ENCODE measurements at regions not wholly inside any gene's neighbourhood (a gene's known extent, or its start where the extent isn't known, plus 50 kb on each side); places are given as distances from the start of the nearest gene placed in this dataset.

DNA sequence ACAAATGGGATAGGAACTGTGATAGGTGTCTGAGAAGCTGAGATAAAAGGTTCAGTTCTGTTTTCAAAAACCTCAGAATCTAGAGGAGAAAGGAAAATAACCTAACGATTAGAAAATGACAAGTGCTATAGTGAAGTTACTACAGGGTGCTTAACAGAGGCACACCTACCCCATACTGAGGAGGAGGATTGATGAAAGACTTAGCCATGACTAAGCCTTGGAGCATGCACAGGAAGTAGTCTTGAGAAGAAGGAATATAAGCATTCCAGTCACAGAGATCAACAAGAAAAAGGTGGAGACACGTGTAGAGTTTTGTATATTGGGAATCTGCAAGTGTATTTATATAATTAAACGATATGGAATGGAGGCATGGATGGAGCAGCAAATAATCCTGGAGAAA is 1225.5 kb upstream of the CELF2 start:
- no peak overlapping the region for H3K4me3 ChIP-seq
- DNase-seq, result no peak
- H3K27ac ChIP-seq, result no peak overlapping the region
- TF ChIP-seq, protein P1, sequence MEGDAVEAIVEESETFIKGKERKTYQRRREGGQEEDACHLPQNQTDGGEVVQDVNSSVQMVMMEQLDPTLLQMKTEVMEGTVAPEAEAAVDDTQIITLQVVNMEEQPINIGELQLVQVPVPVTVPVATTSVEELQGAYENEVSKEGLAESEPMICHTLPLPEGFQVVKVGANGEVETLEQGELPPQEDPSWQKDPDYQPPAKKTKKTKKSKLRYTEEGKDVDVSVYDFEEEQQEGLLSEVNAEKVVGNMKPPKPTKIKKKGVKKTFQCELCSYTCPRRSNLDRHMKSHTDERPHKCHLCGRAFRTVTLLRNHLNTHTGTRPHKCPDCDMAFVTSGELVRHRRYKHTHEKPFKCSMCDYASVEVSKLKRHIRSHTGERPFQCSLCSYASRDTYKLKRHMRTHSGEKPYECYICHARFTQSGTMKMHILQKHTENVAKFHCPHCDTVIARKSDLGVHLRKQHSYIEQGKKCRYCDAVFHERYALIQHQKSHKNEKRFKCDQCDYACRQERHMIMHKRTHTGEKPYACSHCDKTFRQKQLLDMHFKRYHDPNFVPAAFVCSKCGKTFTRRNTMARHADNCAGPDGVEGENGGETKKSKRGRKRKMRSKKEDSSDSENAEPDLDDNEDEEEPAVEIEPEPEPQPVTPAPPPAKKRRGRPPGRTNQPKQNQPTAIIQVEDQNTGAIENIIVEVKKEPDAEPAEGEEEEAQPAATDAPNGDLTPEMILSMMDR (IDR thresholded peaks at IDR 0.05), result no peak
- TF ChIP-seq EP300 (IDR thresholded peaks at IDR 0.05) (no peak), POLR2AphosphoS5 (IDR thresholded peaks at IDR 0.05) (no peak), POLR2A (IDR thresholded peaks at IDR 0.05) (no peak)
- intact Hi-C loops (cut with DNase I), result no loop called here
- no peaks in the 10 kb centered on the region for H3K4me1 ChIP-seq
- H3K27me3 ChIP-seq, result no peaks in the 10 kb centered on the region
- H3K9me3 ChIP-seq, result peaks cover 0 to 3% (median 0%) of the 10 kb centered on the region in 4 donors
- 76 to 79% methylated on average over 3 of the region's 3 CpGs for WGBS, 2 donors
- H3K36me3 ChIP-seq, result no peaks in the 10 kb centered on the region

DNA sequence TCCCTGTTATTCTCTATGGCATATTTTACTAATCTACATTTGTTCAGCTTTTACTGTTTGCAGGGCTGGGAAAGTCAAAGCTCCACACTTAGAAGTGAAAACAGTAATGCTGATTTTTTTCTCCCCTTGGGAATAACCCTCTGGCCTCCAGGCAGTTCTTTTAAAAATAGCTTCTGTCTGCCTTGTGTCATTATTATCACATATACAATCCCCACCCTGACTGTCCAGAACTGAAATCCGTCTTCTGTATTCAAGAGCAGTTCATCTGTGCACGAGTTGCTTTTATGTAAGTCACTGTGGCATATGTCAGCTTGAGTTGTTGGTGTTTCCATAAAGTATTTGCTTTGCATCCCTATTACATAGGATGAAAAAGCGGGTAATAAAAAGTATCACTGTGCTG is 1221.1 kb upstream of the CELF2 start:
- intact Hi-C loops (cut with DNase I), result no loop called here
- 65 to 71% methylated on average over 3 of the region's 3 CpGs for WGBS, 2 donors
- Histone ChIP-seq H3K9me3 (no peaks in the 10 kb centered on the region), H3K36me3 (no peaks in the 10 kb centered on the region), H3K27ac (no peak overlapping the region), H3K4me3 (no peak overlapping the region), H3K4me1 (no peaks in the 10 kb centered on the region), H3K27me3 (no peaks in the 10 kb centered on the region)
- DNase-seq, result no peak
- TF ChIP-seq, protein P1 (IDR thresholded peaks at IDR 0.05), result no peak
- TF ChIP-seq POLR2AphosphoS5 (IDR thresholded peaks at IDR 0.05), result no peak
- no peak for TF ChIP-seq POLR2A (IDR thresholded peaks at IDR 0.05)
- TF ChIP-seq EP300 (IDR thresholded peaks at IDR 0.05), result no peak

DNA sequence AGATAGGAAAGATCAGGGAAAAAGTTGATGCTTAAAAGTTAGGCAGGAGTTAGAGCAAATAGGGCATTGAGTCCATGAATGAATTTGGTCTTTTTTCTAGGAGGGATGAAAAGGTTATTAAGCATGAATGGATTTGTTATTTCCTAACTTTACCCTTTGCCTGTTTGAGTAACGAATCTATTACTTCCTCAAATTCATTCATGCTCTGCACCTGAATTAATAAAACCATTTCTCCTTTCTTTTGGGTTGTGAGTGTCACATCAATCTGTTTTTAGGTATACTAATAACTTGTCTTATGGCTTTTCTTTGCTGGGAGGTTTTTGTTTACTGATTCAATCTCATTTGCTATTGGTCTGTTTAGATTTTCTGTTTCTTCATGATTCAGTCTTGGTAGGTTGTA is 1217.7 kb upstream of the CELF2 start:
- intact Hi-C loops (cut with DNase I), result no loop called here
- no peak for TF ChIP-seq EP300 (IDR thresholded peaks at IDR 0.05)
- TF ChIP-seq POLR2A (IDR thresholded peaks at IDR 0.05), result no peak
- no peak for TF ChIP-seq POLR2AphosphoS5 (IDR thresholded peaks at IDR 0.05)
- TF ChIP-seq, protein P1 (IDR thresholded peaks at IDR 0.05), result no peak

DNA sequence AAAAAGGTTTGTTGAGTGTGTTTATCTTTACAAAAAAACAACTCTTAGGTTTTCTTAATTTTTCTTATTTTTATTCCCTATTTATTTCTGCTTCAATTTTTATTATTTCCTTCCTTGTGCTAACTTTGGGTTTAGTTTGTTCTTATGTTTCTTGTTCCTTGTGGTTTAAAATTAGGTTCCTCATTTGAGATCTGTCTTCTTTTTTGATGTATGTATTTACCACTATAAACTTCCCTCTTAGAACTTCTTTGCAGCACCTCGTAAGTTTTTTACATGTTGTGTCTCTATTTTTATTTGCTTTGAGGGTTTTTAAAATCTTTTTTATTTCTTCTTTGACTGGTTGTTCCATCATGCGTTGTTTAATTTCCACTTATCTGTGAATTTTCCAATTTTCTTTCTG is 1217.1 kb upstream of the CELF2 start:
- Histone ChIP-seq H3K4me1 (no peaks in the 10 kb centered on the region), H3K27ac (no peak overlapping the region), H3K4me3 (no peak overlapping the region), H3K36me3 (no peaks in the 10 kb centered on the region), H3K9me3 (no peaks in the 10 kb centered on the region), H3K27me3 (no peaks in the 10 kb centered on the region)
- WGBS, 2 donors, result 45 to 63% methylated on average over 2 of the region's 2 CpGs
- TF ChIP-seq POLR2AphosphoS5 (IDR thresholded peaks at IDR 0.05), result no peak
- no peak for TF ChIP-seq EP300 (IDR thresholded peaks at IDR 0.05)
- TF ChIP-seq POLR2A (IDR thresholded peaks at IDR 0.05), result no peak
- TF ChIP-seq, protein P1 (IDR thresholded peaks at IDR 0.05), result no peak
- DNase-seq, result no peak
- intact Hi-C loops (cut with DNase I), result no loop called here

More for the DNA sequence above, 1217.7 kb upstream of the CELF2 start:
- DNase-seq, result no peak
- Histone ChIP-seq H3K4me1 (no peaks in the 10 kb centered on the region), H3K36me3 (no peaks in the 10 kb centered on the region), H3K4me3 (no peak overlapping the region), H3K27me3 (no peaks in the 10 kb centered on the region), H3K27ac (no peak overlapping the region), H3K9me3 (no peaks in the 10 kb centered on the region)
- 36 to 45% methylated on average over 1 of the region's 1 CpG for WGBS, 2 donors

DNA sequence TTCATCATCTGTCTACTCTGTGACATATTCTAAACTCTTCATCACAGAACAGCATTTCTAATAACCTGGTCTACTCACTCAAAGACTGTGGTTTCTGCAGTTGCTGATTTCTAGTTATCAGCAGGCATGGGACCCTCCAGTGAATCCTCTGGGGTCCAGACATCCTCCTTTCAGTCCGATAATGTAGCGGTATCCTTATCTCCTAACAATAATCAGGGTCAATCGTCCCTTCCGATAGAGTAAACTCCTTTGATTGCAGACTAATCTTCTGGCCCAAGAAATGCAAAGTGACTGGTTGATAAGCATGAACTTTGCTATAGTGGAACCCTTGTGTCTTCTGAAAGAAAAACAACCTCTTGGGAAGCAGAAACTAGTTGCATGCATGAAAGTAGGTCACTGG is 1209.8 kb upstream of the CELF2 start:
- DNase-seq, result no peak
- H3K4me3 ChIP-seq, result no peak overlapping the region
- TF ChIP-seq POLR2A (IDR thresholded peaks at IDR 0.05), result no peak
- no peak for TF ChIP-seq POLR2AphosphoS5 (IDR thresholded peaks at IDR 0.05)
- TF ChIP-seq, protein P1 (IDR thresholded peaks at IDR 0.05), result no peak
- TF ChIP-seq EP300 (IDR thresholded peaks at IDR 0.05), result no peak

More for the DNA sequence above, 1209.8 kb upstream of the CELF2 start:
- Histone ChIP-seq H3K9me3 (peaks cover 0 to 3% (median 0%) of the 10 kb centered on the region in 4 donors), H3K27me3 (no peaks in the 10 kb centered on the region), H3K27ac (no peak overlapping the region), H3K36me3 (no peaks in the 10 kb centered on the region), H3K4me1 (no peaks in the 10 kb centered on the region)
- intact Hi-C loops (cut with DNase I), result no loop called here
- WGBS, 2 donors, result 86 to 88% methylated on average over 4 of the region's 4 CpGs
